Progenitor cell of endocrine pancreas (in vitro differentiated cells): ENCODE measurements at regions not wholly inside any gene's neighbourhood (a gene's known extent, or its start where the extent isn't known, plus 50 kb on each side); places are given as distances from the start of the nearest gene placed in this dataset.

Experiments
- DNase-seq: peaks from one replicate; pipeline ENCODE4 v3.0.0; 2021; ENCODE audit warnings: low spot score; ENCODE audit not compliant: unreplicated experiment
- H3K27ac Mint-ChIP-seq: 2 replicates; pipeline ENCODE4 v1.8.0; 2021; ENCODE audit warnings: mild to moderate bottlenecking, moderate library complexity, mixed read lengths
- H3K27me3 Mint-ChIP-seq: 2 replicates; pipeline ENCODE4 v1.8.0; 2021; ENCODE audit warnings: mixed read lengths
- H3K36me3 Mint-ChIP-seq: 2 replicates; pipeline ENCODE4 v1.8.0; 2022; ENCODE audit warnings: mixed read lengths; ENCODE audit not compliant: insufficient read depth
- H3K4me1 Mint-ChIP-seq: 2 replicates; pipeline ENCODE4 v1.8.0; 2021; ENCODE audit warnings: low read depth, mixed read lengths
- H3K4me3 Mint-ChIP-seq: 2 replicates; pipeline ENCODE4 v1.8.0; 2021; ENCODE audit warnings: low read depth, mild to moderate bottlenecking, moderate library complexity, mixed read lengths
- H3K9me3 Mint-ChIP-seq: 2 replicates; pipeline ENCODE4 v1.8.0; 2021; ENCODE audit warnings: low read depth, mixed read lengths
- TF ChIP-seq, protein P1 (sequence below): fragments of 200-600 bp; sonication (generic); IDR thresholded peaks from one replicate; pipeline ENCODE4 v1.5.0; 2021; ENCODE audit warnings: antibody characterized with exemption, mild to moderate bottlenecking; ENCODE audit not compliant: unreplicated experiment

- Mint-ChIP-seq H3K36me3 (no peaks in the 10 kb centered on the region), H3K4me1 (peaks cover 10% of the 10 kb centered on the region), H3K4me3 (no peak overlapping the region), H3K27me3 (peaks cover 40% of the 10 kb centered on the region), H3K27ac (no peak overlapping the region), H3K9me3 (peaks cover 6% of the 10 kb centered on the region)
- no peak for DNase-seq
- TF ChIP-seq, protein P1, sequence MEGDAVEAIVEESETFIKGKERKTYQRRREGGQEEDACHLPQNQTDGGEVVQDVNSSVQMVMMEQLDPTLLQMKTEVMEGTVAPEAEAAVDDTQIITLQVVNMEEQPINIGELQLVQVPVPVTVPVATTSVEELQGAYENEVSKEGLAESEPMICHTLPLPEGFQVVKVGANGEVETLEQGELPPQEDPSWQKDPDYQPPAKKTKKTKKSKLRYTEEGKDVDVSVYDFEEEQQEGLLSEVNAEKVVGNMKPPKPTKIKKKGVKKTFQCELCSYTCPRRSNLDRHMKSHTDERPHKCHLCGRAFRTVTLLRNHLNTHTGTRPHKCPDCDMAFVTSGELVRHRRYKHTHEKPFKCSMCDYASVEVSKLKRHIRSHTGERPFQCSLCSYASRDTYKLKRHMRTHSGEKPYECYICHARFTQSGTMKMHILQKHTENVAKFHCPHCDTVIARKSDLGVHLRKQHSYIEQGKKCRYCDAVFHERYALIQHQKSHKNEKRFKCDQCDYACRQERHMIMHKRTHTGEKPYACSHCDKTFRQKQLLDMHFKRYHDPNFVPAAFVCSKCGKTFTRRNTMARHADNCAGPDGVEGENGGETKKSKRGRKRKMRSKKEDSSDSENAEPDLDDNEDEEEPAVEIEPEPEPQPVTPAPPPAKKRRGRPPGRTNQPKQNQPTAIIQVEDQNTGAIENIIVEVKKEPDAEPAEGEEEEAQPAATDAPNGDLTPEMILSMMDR, result no peak
Measured at GRCh38 chr12:45580356-45580969, 149.0 kb upstream of the ARID2 start.

GRCh38 chr12:45581112-45581511, 148.4 kb upstream of the ARID2 start:
- DNase-seq, result no peak

GRCh38 chr12:45582536-45582935, 147.0 kb upstream of the ARID2 start:
- Mint-ChIP-seq H3K36me3 (no peaks in the 10 kb centered on the region), H3K27me3 (peaks cover 32% of the 10 kb centered on the region), H3K4me1 (peaks cover 10% of the 10 kb centered on the region), H3K27ac (no peak overlapping the region), H3K4me3 (no peak overlapping the region), H3K9me3 (peaks cover 6% of the 10 kb centered on the region)
- no peak for DNase-seq
- TF ChIP-seq, protein P1, result no peak

More at GRCh38 chr12:45581112-45581511, 148.4 kb upstream of the ARID2 start:
- no peak overlapping the region for H3K27ac Mint-ChIP-seq
- H3K27me3 Mint-ChIP-seq, result peaks cover 36% of the 10 kb centered on the region
- H3K36me3 Mint-ChIP-seq, result no peaks in the 10 kb centered on the region
- TF ChIP-seq, protein P1, result no peak
- peaks cover 6% of the 10 kb centered on the region for H3K9me3 Mint-ChIP-seq
- peaks cover 10% of the 10 kb centered on the region for H3K4me1 Mint-ChIP-seq
- no peak overlapping the region for H3K4me3 Mint-ChIP-seq

DNA sequence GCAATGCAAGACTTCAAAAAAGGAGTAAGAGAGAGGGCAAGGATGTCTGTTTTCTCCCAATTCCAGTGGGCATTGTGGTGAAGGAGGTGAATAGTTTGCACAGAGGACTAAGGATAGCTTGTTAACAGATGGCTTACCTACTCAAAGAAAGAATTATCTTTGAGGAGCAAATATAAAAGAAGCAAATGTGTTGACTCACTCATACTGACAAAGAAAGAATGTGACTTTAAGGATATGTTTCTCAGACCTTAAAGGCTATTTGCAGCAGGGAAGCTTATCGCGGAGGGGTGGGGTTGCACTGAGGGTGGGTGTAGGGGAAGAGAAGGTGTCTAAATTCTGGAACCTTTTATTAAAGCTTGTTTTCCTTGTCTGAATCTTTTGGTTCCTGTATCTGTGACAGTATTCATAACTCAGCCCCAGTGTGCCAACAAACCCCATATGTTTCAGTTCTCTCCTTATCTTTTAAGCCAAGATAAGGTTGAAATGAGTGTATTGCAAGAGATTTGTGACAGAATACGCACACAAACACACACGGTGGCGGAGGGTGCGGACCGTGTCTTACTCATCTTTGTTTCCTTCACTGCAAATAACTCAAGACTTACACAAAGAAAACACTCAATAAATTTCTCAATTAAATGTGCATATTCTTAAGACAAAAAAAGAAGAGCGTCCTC, 146.4 kb upstream of the ARID2 start:
- peaks cover 30% of the 10 kb centered on the region for H3K27me3 Mint-ChIP-seq
- peak overlapping the region; percentile 18 for H3K27ac Mint-ChIP-seq
- DNase-seq, result no peak
- no peaks in the 10 kb centered on the region for H3K36me3 Mint-ChIP-seq
- TF ChIP-seq, protein P1, result no peak
- peaks cover 6% of the 10 kb centered on the region for H3K9me3 Mint-ChIP-seq
- H3K4me3 Mint-ChIP-seq, result no peak overlapping the region
- peaks cover 10% of the 10 kb centered on the region for H3K4me1 Mint-ChIP-seq

GRCh38 chr12:45584336-45584735, 145.2 kb upstream of the ARID2 start:
- peaks cover 26% of the 10 kb centered on the region for H3K27me3 Mint-ChIP-seq
- H3K27ac Mint-ChIP-seq, result no peak overlapping the region
- H3K4me1 Mint-ChIP-seq, result peaks cover 10% of the 10 kb centered on the region
- H3K9me3 Mint-ChIP-seq, result peaks cover 6% of the 10 kb centered on the region
- TF ChIP-seq, protein P1, result no peak
- H3K4me3 Mint-ChIP-seq, result no peak overlapping the region
- H3K36me3 Mint-ChIP-seq, result no peaks in the 10 kb centered on the region
- no peak for DNase-seq
